Activated CD4-positive, alpha-beta T cell treated with anti-CD3 and anti-CD28 coated beads for 36 hours (primary cell): ENCODE measurements at regions not wholly inside any gene's neighbourhood (a gene's known extent, or its start where the extent isn't known, plus 50 kb on each side); places are given as distances from the start of the nearest gene placed in this dataset.

Experiments used
- ATAC-seq: fragments of 200-7000 bp; cut with Tn5 transposase; one replicate; pipeline ENCODE4 v1.10.0; 2021; ENCODE audit warnings: mild to moderate bottlenecking, moderate library complexity
- CTCF ChIA-PET: fragments of 350-600 bp; sonication (Branson Sonifier 250); formaldehyde crosslinking; loops from one replicate; lab custom pipeline; 2021; ENCODE audit warnings: antibody characterized with exemption; lab: Charles Lee
- POLR2A ChIA-PET: fragments of 350-600 bp; sonication (Branson Sonifier 250); formaldehyde crosslinking; loops from one replicate; lab custom pipeline; 2021; ENCODE audit warnings: antibody characterized with exemption, inconsistent platforms; lab: Charles Lee
- DNase-seq: peaks from one replicate; pipeline ENCODE4 v3.0.0-alpha.2; 2020
- H3K27ac Mint-ChIP-seq: one replicate; pipeline ENCODE4 v1.8.0; 2021; ENCODE audit warnings: mixed read lengths
- H3K27me3 Mint-ChIP-seq: one replicate; pipeline ENCODE4 v1.8.0; 2021; ENCODE audit warnings: mixed read lengths
- H3K36me3 Mint-ChIP-seq: one replicate; pipeline ENCODE4 v1.8.0; 2021; ENCODE audit warnings: low read depth, mixed read lengths
- H3K4me1 Mint-ChIP-seq: one replicate; pipeline ENCODE4 v1.8.0; 2021; ENCODE audit warnings: mixed read lengths
- H3K4me3 Mint-ChIP-seq: one replicate; pipeline ENCODE4 v1.8.0; 2021; ENCODE audit warnings: mild to moderate bottlenecking, moderate library complexity, mixed read lengths
- H3K9me3 Mint-ChIP-seq: one replicate; pipeline ENCODE4 v1.8.0; 2021; ENCODE audit warnings: low read depth, mixed read lengths
- intact Hi-C, 2 experiments: fragments of 100-400 bp; cut with DNase I in 1 of 2; cut with micrococcal nuclease in 1 of 2; formaldehyde crosslinking; loops; one replicate each; pipeline versions ENCODE4 v1.14.2 to v1.15.1; 2022 to 2024; cut with DNase I, micrococcal nuclease

DNA sequence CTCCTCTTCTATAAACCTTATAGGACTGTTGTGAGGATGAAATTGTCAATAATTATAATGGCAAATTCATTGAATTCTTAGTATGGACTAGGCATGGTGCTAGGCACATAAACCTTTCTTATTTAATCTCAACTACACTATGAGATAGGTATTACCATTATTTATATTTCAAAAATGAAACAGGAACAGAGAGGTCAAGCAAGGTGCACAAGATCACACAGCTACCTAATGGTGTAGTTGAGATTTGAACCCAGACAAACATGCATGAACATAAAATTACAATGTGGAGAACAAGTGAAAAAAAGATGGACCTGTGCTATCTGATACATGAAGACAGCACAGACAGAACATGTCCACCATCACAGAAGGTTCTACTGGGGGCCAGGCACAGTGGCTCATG lies 156.7 kb downstream of the AXIN2 start:
- intact Hi-C loops = no loop called here
- ChIA-PET POLR2A (no interaction called here), CTCF (no interaction called here)
- DNase-seq (no peak), ATAC-seq (no peak)
- H3K9me3 Mint-ChIP-seq = no peaks in the 10 kb centered on the region
- H3K4me1 Mint-ChIP-seq = peaks cover 2% of the 10 kb centered on the region
- H3K36me3 Mint-ChIP-seq = no peaks in the 10 kb centered on the region
- H3K4me3 Mint-ChIP-seq = no peak overlapping the region
- H3K27me3 Mint-ChIP-seq = peaks cover 7% of the 10 kb centered on the region
- no peak overlapping the region for H3K27ac Mint-ChIP-seq

DNA sequence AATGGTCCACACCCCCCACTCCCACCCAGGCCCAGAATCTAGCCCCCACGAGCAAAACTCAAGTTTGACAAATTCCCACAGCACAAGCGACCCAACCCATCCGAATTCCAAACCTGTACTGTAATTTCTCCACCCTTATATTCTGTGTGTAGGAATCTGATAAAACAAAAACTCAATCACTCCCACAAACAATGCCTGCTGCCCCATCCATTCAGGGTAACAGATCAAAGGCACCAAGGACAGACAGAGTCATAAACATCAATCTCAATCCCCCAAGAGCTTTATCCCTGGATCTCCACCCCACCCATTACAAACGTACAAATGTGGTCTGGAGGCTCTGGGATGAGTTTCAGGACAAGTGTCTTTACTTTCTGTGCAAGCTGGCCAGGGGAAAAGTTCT lies 157.8 kb downstream of the AXIN2 start:
- DNase-seq (no peak), ATAC-seq (no peak)
- Mint-ChIP-seq H3K4me1 (peaks cover 2% of the 10 kb centered on the region), H3K36me3 (no peaks in the 10 kb centered on the region), H3K27ac (no peak overlapping the region), H3K27me3 (peaks cover 7% of the 10 kb centered on the region), H3K4me3 (no peak overlapping the region), H3K9me3 (no peaks in the 10 kb centered on the region)
- ChIA-PET CTCF (no interaction called here), POLR2A (no interaction called here)
- intact Hi-C loops = no loop called here

GRCh38 chr17:65402513-65403496 lies 158.6 kb downstream of the AXIN2 start:
- Mint-ChIP-seq H3K4me1 (peaks cover 2% of the 10 kb centered on the region), H3K9me3 (no peaks in the 10 kb centered on the region), H3K4me3 (no peak overlapping the region), H3K27me3 (peaks cover 7% of the 10 kb centered on the region), H3K27ac (no peak overlapping the region), H3K36me3 (no peaks in the 10 kb centered on the region)
- ATAC-seq (no peak), DNase-seq (no peak)
- intact Hi-C loops = no loop called here
- CTCF ChIA-PET = interaction anchor here (0.7 kb wide), 1 partner anchor 198 kb away, joined by 3 read pairs; no protein-coding TSS in a partner anchor
- POLR2A ChIA-PET = no interaction called here

GRCh38 chr17:65401561-65401960 lies 159.9 kb downstream of the AXIN2 start:
- no peak for DNase-seq
- ATAC-seq = no peak
- Mint-ChIP-seq H3K27me3 (peaks cover 7% of the 10 kb centered on the region), H3K36me3 (no peaks in the 10 kb centered on the region), H3K4me3 (no peak overlapping the region), H3K9me3 (no peaks in the 10 kb centered on the region), H3K27ac (no peak overlapping the region), H3K4me1 (peaks cover 2% of the 10 kb centered on the region)
- ChIA-PET CTCF (no interaction called here), POLR2A (no interaction called here)
- intact Hi-C loops = no loop called here

DNA sequence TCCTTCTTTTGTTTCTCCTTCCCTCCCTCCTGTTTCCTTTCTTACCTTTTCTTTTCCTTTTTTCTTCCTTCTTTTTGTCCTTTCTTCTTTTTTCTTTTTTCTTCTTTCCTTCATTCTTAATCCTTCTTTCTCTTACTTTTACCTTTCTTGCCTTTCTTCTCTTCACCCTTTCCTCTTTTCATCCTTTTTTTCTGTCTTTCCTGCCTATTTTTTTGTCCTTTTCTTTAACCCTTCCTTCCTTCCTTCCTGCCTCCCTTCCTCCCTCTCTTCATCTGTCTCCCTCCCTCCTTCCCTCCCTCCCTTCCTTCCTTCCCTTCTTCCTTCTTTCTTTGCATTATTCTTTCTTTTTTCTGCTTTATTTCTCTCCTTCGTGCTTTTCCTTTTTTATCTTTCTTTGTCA lies 160.7 kb downstream of the AXIN2 start:
- CTCF ChIA-PET = interaction anchor here (1.3 kb wide), 1 partner anchor 41 kb away, joined by 3 read pairs; no protein-coding TSS in a partner anchor
- ATAC-seq = no peak
- Mint-ChIP-seq H3K27ac (no peak overlapping the region), H3K9me3 (no peaks in the 10 kb centered on the region), H3K27me3 (peaks cover 7% of the 10 kb centered on the region), H3K4me1 (peaks cover 2% of the 10 kb centered on the region), H3K4me3 (no peak overlapping the region), H3K36me3 (no peaks in the 10 kb centered on the region)
- intact Hi-C loops = no loop called here
- POLR2A ChIA-PET = no interaction called here
- DNase-seq = no peak

GRCh38 chr17:65398040-65398787 lies 163.2 kb downstream of the AXIN2 start:
- H3K27ac Mint-ChIP-seq = no peak overlapping the region
- no peaks in the 10 kb centered on the region for H3K9me3 Mint-ChIP-seq
- no peak for DNase-seq

GRCh38 chr17:65395924-65396323 lies 165.5 kb downstream of the AXIN2 start:
- Mint-ChIP-seq H3K36me3 (no peaks in the 10 kb centered on the region), H3K27me3 (peaks cover 6% of the 10 kb centered on the region), H3K4me3 (no peak overlapping the region), H3K9me3 (no peaks in the 10 kb centered on the region), H3K4me1 (peaks cover 17% of the 10 kb centered on the region), H3K27ac (no peak overlapping the region)
- ATAC-seq (no peak), DNase-seq (no peak)
- POLR2A ChIA-PET = no interaction called here
- CTCF ChIA-PET = no interaction called here
- intact Hi-C loops = no loop called here

More at GRCh38 chr17:65398040-65398787, 163.2 kb downstream of the AXIN2 start:
- peak; percentile 33 for ATAC-seq
- CTCF ChIA-PET = interaction anchor here (1.4 kb wide), 1 partner anchor 167 kb away, joined by 4 read pairs; no protein-coding TSS in a partner anchor
- H3K4me3 Mint-ChIP-seq = no peak overlapping the region
- POLR2A ChIA-PET = no interaction called here
- intact Hi-C loops = no loop called here
- H3K36me3 Mint-ChIP-seq = no peaks in the 10 kb centered on the region
- peaks cover 7% of the 10 kb centered on the region for H3K27me3 Mint-ChIP-seq
- H3K4me1 Mint-ChIP-seq = peaks cover 17% of the 10 kb centered on the region

DNA sequence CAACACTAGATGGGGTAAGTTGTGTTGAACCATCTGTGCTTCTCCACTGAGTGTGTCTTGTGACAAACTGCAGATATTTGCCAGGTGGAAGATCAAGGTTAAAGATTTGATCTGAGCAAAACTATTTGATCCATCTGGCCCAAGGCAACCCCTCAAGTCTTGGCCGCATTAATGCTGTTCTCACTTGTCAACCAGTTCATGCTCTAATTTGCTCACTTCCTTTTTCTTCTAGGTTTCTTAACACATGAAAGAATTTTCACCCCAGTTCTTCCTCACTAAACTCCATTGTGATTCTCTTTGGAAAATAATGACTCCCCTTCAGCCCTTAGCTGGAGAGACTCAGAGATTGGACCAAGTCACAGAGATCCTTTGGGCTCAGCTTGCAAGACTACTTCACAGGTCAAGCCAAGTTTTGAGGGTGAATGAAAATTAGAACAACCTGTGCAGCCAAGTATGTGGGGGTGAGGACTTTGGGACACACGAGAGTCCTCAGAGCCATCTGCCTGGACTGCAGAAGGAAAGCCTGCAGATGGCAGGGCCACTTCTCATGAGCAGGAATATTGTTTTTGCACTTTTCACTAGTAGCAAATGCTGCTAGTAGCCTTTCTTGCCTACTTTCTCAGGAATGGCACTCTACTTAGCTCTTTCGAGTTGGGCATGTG lies 166.5 kb downstream of the AXIN2 start:
- H3K27me3 Mint-ChIP-seq = no peaks in the 10 kb centered on the region
- peaks cover 17% of the 10 kb centered on the region for H3K4me1 Mint-ChIP-seq
- no peaks in the 10 kb centered on the region for H3K9me3 Mint-ChIP-seq
- POLR2A ChIA-PET = no interaction called here
- CTCF ChIA-PET = no interaction called here
- intact Hi-C loops = no loop called here
- H3K27ac Mint-ChIP-seq = no peak overlapping the region
- no peak for DNase-seq
- no peak for ATAC-seq
- no peaks in the 10 kb centered on the region for H3K36me3 Mint-ChIP-seq
- H3K4me3 Mint-ChIP-seq = no peak overlapping the region

- Mint-ChIP-seq H3K36me3 (no peaks in the 10 kb centered on the region), H3K4me1 (peaks cover 17% of the 10 kb centered on the region), H3K9me3 (no peaks in the 10 kb centered on the region), H3K27me3 (no peaks in the 10 kb centered on the region), H3K4me3 (no peak overlapping the region), H3K27ac (no peak overlapping the region)
- POLR2A ChIA-PET = no interaction called here
- ATAC-seq (no peak), DNase-seq (no peak)
- CTCF ChIA-PET = no interaction called here
- intact Hi-C loops = no loop called here
Measured at GRCh38 chr17:65393514-65393913, 167.9 kb downstream of the AXIN2 start.

- H3K9me3 Mint-ChIP-seq = no peaks in the 10 kb centered on the region
- H3K36me3 Mint-ChIP-seq = no peaks in the 10 kb centered on the region
- peaks cover 16% of the 10 kb centered on the region for H3K4me1 Mint-ChIP-seq
- intact Hi-C loops = no loop called here
- DNase-seq (no peak), ATAC-seq (peak; percentile 83)
- H3K27ac Mint-ChIP-seq = no peak overlapping the region
- no peak overlapping the region for H3K4me3 Mint-ChIP-seq
- CTCF ChIA-PET = no interaction called here
- H3K27me3 Mint-ChIP-seq = no peaks in the 10 kb centered on the region
- POLR2A ChIA-PET = no interaction called here
Measured at GRCh38 chr17:65389949-65390348, 171.5 kb downstream of the AXIN2 start.

GRCh38 chr17:65389426-65389825 lies 172.0 kb downstream of the AXIN2 start:
- H3K27me3 Mint-ChIP-seq = no peaks in the 10 kb centered on the region
- H3K9me3 Mint-ChIP-seq = no peaks in the 10 kb centered on the region
- intact Hi-C loops = no loop called here
- H3K4me1 Mint-ChIP-seq = peaks cover 11% of the 10 kb centered on the region
- no peak overlapping the region for H3K4me3 Mint-ChIP-seq
- no peak for DNase-seq
- CTCF ChIA-PET = interaction anchor here (0.6 to 0.9 kb wide), 3 partner anchors 65 to 775 kb away, joined by 3 to 4 read pairs (median 4); no protein-coding TSS in a partner anchor
- H3K36me3 Mint-ChIP-seq = no peaks in the 10 kb centered on the region
- POLR2A ChIA-PET = no interaction called here
- no peak overlapping the region for H3K27ac Mint-ChIP-seq
- no peak for ATAC-seq
